ENCODE measurements at regions not wholly inside any gene's neighbourhood (a gene's known extent, or its start where the extent isn't known, plus 50 kb on each side); places are given as distances from the start of the nearest gene placed in this dataset.

DNA sequence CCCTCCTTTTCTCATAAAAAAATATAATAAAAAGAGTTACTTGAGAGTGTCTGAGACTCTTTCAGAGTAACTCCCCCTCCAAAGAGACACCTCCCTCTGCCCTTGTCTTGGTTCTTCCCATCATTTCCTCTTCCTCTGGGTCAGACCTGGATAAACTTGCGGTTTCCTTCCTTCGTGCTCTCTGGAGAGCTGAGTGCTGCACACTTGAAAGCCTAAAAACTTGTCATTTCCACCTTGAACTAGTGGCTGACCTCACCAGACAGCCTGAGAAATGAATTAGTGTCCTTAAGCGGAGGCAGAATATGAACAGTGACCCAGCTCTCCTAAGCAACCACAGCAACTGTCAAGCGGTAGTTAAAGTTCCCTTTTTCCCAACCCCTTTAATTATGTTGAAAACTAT, 88.4 kb upstream of the PROX1 start:
- no peak for DNase-seq

DNA sequence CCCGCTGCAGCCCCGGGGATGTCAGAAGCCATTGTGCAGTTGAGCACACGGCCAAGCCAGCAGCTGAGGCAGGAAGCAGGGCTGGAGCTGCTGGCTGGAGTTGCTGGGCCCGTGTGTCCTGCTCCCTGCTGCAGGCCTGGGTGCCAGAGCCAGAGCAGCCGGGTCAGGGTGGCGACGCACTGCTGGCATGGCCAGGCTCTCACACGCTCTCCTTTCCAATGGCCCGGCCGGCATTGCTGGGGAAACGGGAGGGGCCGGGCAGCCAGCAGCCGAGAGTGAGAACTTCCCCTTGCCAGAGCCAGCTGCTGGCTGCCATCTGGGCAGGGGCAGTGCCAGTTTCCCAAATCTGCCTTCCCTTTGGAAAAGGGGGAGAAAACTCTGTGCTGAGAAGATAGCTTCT, 82.4 kb upstream of the PROX1 start:
- no peak for DNase-seq

GRCh38 chr1:213908521-213908920, 79.3 kb upstream of the PROX1 start:
- no peak for DNase-seq

DNA sequence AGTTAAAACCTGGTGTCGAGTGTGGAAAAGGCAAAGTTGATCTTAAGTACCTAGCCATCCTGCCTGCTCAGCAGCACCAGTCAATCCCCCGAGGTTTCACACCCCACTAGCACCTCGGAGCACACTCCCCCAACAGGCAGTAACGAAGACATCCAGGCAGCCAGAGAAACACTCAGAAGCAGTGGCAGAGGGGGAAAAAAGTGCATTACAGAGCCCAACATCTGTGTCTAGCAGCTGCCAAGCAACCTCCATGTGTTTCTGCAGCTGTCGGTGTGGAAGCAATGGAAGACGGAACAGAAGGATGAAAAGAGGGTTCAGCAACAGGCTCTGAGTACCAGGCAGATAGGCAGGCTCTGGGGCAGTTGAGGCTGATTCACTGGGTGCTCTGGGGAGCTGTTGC, 73.4 kb upstream of the PROX1 start:
- no peak for DNase-seq

DNA sequence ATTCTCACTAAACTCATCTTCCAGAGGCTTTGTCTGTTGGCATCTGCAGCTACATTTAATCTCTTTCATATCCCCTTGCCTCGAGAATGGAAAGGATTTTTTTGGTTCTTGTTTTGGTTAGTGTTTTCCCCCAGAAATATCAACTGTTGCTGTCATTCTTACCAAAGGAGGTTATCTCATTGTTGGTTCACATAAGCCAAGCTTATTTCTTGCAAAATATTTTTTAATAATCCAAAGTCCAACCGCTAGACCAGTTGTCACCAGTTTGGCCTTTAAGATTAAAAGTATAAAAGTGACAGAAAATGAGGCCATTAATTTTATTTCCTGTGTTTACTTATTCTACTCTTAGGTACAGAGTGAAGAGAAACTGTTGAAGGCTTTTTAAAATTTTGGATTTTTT, 66.5 kb upstream of the PROX1 start:
- no peak for DNase-seq

DNA sequence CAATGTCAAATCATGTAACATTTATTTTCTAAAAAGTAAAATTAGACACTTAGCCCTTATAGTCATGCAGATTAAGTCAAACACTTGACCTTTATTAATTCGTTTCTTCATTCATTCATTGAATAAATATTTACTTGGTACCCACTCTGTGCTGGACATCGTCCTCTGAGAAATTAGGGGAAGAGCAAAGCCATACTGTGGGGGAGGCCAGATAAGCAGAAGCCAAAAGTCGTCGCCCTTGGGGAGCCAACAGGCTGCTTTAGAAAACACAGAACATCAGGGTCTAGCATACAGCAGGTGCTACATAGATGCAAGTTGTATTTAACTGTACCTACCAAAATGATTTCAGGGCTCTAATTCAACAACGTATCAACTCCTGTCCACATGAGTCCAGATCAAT, 66.1 kb upstream of the PROX1 start:
- DNase-seq = no peak

GRCh38 chr1:213925531-213926182, 62.1 kb upstream of the PROX1 start:
- DNase-seq = no peak

- DNase-seq = no peak
Measured at GRCh38 chr1:213927846-213928245, 59.9 kb upstream of the PROX1 start.

DNA sequence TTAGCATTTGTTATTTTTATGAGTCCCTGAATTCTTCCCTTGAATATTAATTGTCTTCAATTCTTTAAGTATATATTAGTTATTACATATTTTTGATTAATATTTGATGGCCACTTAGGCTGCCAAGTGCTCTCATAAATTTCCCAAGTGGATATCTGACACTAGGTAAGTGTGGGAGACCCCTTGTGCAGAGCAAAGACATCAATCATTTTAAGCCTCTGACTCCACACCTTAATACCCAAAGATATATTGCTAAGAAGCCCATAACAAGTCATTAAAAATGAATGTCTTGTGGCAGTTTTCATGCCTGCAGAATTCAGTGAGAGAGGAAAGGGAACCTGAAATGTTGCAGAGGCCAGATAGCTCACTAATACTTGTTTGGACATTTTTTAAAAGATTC, 58.4 kb upstream of the PROX1 start:
- no peak for DNase-seq

- DNase-seq = no peak
Measured at GRCh38 chr1:213931836-213932235, 55.9 kb upstream of the PROX1 start.

- DNase-seq = no peak
Measured at GRCh38 chr1:213933336-213933735, 54.4 kb upstream of the PROX1 start.

DNA sequence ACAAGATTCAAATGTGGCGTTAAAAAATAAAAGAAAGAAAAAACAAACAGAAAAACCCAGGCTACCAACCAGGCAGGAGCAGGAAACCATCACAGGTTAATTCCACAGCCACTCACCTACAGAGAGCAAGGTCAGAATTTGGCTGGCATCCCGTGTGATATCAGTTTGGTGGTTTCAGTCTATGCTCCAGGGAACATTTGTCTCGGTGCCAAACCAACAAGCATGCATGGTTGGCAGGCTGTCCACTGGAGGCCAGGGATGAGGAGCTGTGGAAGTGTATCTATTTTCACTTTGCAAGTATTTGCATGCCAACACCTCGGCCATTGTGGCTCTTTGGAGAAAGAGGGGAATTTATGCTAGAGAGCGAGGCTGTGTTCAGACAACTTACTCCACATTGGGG, 53.1 kb upstream of the PROX1 start:
- no peak for DNase-seq

DNA sequence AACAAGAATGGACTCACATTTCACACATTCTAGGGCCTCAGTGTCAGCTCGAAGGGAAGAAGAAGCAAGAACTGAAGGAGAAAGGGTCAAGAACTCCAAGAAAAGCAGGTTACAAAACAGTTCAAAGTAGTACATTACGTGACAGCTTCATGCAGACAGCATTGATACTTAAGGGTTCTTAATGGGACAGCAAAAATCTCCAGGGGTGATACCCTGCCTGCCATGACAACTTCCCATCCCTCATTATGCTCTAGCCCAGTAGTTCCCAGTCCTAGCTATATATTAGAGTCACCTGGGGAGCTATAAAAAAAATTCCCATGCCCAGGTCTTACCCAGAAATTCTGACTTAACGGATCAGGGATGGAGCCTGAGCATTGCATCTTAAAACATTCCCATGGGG, 51.2 kb upstream of the PROX1 start:
- no peak for DNase-seq
